Kidney tubule cell (primary cell): ENCODE measurements at regions not wholly inside any gene's neighbourhood (a gene's known extent, or its start where the extent isn't known, plus 50 kb on each side); places are given as distances from the start of the nearest gene placed in this dataset.
A peak's percentile ranks its signal among the peaks of the same experiment; 100 is the strongest.

ENCODE experiments used
- DNase-seq: peaks from one replicate; pipeline ENCODE4 v3.0.0-alpha.2; 2018; ENCODE audit warnings: low spot score

DNA sequence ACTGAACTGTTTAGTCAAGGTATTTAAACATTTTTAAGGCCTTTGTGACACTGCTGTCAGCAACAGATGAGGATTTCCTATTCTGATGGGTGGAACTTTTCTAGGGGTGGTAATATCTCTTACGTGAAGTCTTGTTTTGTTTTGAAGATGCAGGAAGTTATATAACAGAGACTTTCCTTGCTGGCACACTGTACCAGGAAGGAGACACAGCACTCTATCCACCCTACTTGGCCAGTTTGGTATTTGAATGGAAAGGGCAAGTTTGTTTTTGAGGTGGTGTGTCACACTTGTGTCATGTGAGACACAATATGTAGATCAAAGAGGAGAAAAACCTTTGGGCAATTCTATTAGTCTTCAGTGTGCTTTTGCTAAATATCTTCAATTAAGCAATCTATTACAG, 51.6 kb upstream of the SRP54 start:
- DNase-seq, result peak; percentile 32

DNA sequence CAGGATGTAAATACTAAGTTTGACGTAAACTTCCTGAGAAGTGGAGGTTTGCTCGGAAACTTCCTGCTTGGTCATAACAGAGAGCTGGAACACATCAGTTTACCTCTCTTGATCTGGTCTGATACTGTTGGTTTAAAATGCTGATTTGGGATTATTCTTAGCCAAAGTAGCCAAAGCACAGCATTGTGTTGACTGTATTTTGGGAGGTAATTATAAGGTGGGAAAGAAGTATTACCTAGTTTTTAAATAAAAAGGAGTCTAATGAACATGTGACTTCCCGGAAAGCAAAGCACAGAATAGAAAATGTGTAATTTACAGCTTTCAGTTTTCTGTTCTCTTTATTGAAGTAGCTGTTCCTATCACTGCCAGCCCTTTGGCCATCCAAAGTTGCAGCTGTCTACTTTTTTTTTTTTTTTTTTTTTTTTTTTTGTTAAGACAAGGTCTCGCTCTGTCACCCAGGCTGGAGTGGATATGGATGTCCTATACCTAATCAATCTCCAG, 52.2 kb upstream of the SRP54 start:
- no peak for DNase-seq

DNA sequence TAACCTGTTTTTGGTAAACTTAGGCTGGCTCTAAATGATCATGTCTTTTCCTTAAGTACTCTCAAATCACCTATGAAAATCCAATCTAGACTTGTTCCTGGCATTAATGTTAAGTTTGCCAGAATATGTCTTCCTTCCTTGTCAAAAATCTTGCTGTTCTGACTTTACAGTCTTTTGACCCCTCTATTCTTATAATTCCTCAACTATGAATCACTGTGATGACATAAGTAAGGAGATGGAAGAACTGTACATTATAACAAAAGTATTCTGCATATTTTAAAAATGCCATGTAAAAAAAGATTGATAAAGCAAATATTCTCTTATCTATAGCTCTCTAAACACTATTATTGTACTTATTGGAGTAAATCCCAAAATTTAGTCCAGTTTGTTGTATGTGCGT, 51.4 kb upstream of the BAZ1A start:
- DNase-seq, result peak; percentile 16
